ENCODE measurements at regions not wholly inside any gene's neighbourhood (a gene's known extent, or its start where the extent isn't known, plus 50 kb on each side); places are given as distances from the start of the nearest gene placed in this dataset.

GRCh38 chr7:142546452-142546851 is 202.8 kb upstream of the PRSS1 start:
- TF ChIP-seq CTCF (conservative IDR thresholded peaks at IDR 0.05) (no peak), EZH2 (IDR thresholded peaks at IDR 0.05; ENCODE audit: low read depth) (no peak)

Data from PC-9 (cell line).